ENCODE measurements at regions not wholly inside any gene's neighbourhood (a gene's known extent, or its start where the extent isn't known, plus 50 kb on each side); places are given as distances from the start of the nearest gene placed in this dataset.
"Not testable (repeated sequence)": the region's sequence is repeated elsewhere in the genome, so short reads cannot be mapped to it uniquely, and the experiment has no call there.

- no peak for DNase-seq
These were observed 136.4 kb upstream of the PRKCQ start for GRCh38 chr10:6716516-6716915.

- DNase-seq: no peak
These were observed 133.6 kb upstream of the PRKCQ start for GRCh38 chr10:6713716-6714115.

GRCh38 chr10:6713120-6713519, 133.0 kb upstream of the PRKCQ start:
- no peak for DNase-seq

GRCh38 chr10:6711881-6712280, 131.8 kb upstream of the PRKCQ start:
- no peak for DNase-seq

- DNase-seq: no peak
These were observed 131.3 kb upstream of the PRKCQ start for GRCh38 chr10:6711408-6711841.

GRCh38 chr10:6707352-6707751, 127.3 kb upstream of the PRKCQ start:
- DNase-seq: no peak

GRCh38 chr10:6706725-6707124, 126.6 kb upstream of the PRKCQ start:
- DNase-seq: no peak

- DNase-seq: no peak
These were observed 124.8 kb upstream of the PRKCQ start for GRCh38 chr10:6704896-6705295.

- DNase-seq: not testable (repeated sequence)
These were observed 122.8 kb upstream of the PRKCQ start for GRCh38 chr10:6702833-6703232.

- no peak for DNase-seq
These were observed 122.0 kb upstream of the PRKCQ start for GRCh38 chr10:6702030-6702429.

GRCh38 chr10:6701289-6701688, 121.2 kb upstream of the PRKCQ start:
- no peak for DNase-seq

GRCh38 chr10:6700066-6700465, 120.0 kb upstream of the PRKCQ start:
- no peak for DNase-seq

- DNase-seq: no peak
These were observed 119.3 kb upstream of the PRKCQ start for GRCh38 chr10:6699336-6699735.

GRCh38 chr10:6695519-6695918, 115.4 kb upstream of the PRKCQ start:
- no peak for DNase-seq

GRCh38 chr10:6694447-6695140, 114.5 kb upstream of the PRKCQ start:
- no peak for DNase-seq

- DNase-seq: no peak
These were observed 112.8 kb upstream of the PRKCQ start for GRCh38 chr10:6692856-6693255.

GRCh38 chr10:6692103-6692502, 112.0 kb upstream of the PRKCQ start:
- no peak for DNase-seq

- DNase-seq: no peak
These were observed 109.0 kb upstream of the PRKCQ start for GRCh38 chr10:6689036-6689435.

- no peak for DNase-seq
These were observed 100.7 kb upstream of the PRKCQ start for GRCh38 chr10:6680735-6681134.

GRCh38 chr10:6678956-6679355, 98.9 kb upstream of the PRKCQ start:
- no peak for DNase-seq

GRCh38 chr10:6678211-6678803, 98.2 kb upstream of the PRKCQ start:
- peak; percentile 61 for DNase-seq

- DNase-seq: not testable (repeated sequence)
These were observed 97.1 kb upstream of the PRKCQ start for GRCh38 chr10:6677129-6677528.

- DNase-seq: no peak
These were observed 94.2 kb upstream of the PRKCQ start for GRCh38 chr10:6674291-6674690.

- DNase-seq: no peak
These were observed 91.9 kb upstream of the PRKCQ start for GRCh38 chr10:6671976-6672375.

GRCh38 chr10:6669269-6669859, 89.3 kb upstream of the PRKCQ start:
- DNase-seq: peak; percentile 44
